GM12891 (cell line): ENCODE measurements at regions not wholly inside any gene's neighbourhood (a gene's known extent, or its start where the extent isn't known, plus 50 kb on each side); places are given as distances from the start of the nearest gene placed in this dataset.

Source experiments
- DNase-seq: peaks from one replicate; pipeline ENCODE4 v3.0.0; 2011; ENCODE audit warnings: low spot score; ENCODE audit not compliant: insufficient read length
- FAIRE-seq: peaks from 2 replicates; lab custom pipeline; 2011; peaks lifted over from hg19 to GRCh38; lab: Jason Lieb, UNC
- PAX5 ChIP-seq: IDR thresholded peaks from 2 replicates; pipeline ENCODE4 v1.6.1; 2011; ENCODE audit warnings: low read length, moderate library complexity, mild to moderate bottlenecking; ENCODE audit not compliant: insufficient read depth, severe bottlenecking
- POLR2A ChIP-seq: IDR thresholded peaks from 2 replicates; pipeline ENCODE4 v1.6.1; 2011; ENCODE audit warnings: low read depth, low read length, control low read depth
- POLR2AphosphoS5 ChIP-seq: IDR thresholded peaks from 2 replicates; pipeline ENCODE4 v1.6.1; 2011; ENCODE audit warnings: low read depth, low read length, control low read depth
- POU2F2 ChIP-seq: IDR thresholded peaks from 2 replicates; pipeline ENCODE4 v1.6.1; 2011; ENCODE audit warnings: low read depth, mild to moderate bottlenecking, control low read depth, low read length, moderate library complexity
- SPI1 ChIP-seq: IDR thresholded peaks from 2 replicates; pipeline ENCODE4 v1.6.1; 2011; ENCODE audit warnings: low read depth, low read length, control low read depth
- TAF1 ChIP-seq: IDR thresholded peaks from 2 replicates; pipeline ENCODE4 v1.6.1; 2011; ENCODE audit warnings: low read depth, low read length, control low read depth

GRCh38 chr2:239744706-239745340 lies 280.3 kb downstream of the NDUFA10 start:
- no peak for FAIRE-seq
- TF ChIP-seq POU2F2 = no peak
- no peak for TF ChIP-seq TAF1
- TF ChIP-seq POLR2A = no peak
- no peak for TF ChIP-seq SPI1
- TF ChIP-seq PAX5 = no peak
- no peak for TF ChIP-seq POLR2AphosphoS5
- no peak for DNase-seq

DNA sequence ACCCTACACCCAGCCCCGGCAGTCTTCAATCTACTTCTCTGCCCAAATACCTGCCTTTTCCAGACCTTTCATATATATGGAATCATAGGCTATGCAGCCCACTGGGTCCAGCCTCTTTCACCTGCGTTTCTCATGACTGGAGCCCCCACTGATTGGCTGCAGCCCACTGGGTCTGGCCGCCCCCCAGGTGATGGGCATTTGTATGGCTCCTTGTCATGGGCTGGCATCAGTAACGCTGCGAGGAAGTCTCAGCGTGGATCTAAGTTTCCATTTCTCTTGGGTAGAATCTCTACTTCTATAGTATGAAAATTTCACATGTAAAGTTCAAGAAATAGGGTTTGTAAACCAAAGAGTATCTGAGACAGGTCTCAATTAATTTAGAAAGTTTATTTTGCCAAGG lies 281.9 kb downstream of the NDUFA10 start:
- DNase-seq (no peak), FAIRE-seq (no peak)
- TF ChIP-seq POLR2AphosphoS5 (no peak), POU2F2 (no peak), SPI1 (no peak), PAX5 (no peak), TAF1 (no peak), POLR2A (no peak)

- no peak for TF ChIP-seq PAX5
- no peak for TF ChIP-seq SPI1
- no peak for TF ChIP-seq POLR2AphosphoS5
- TF ChIP-seq TAF1 = no peak
- TF ChIP-seq POU2F2 = no peak
- TF ChIP-seq POLR2A = no peak
- no peak for DNase-seq
- no peak for FAIRE-seq
Observed at GRCh38 chr2:239742377-239742776, 282.8 kb downstream of the NDUFA10 start.

- DNase-seq (no peak), FAIRE-seq (no peak)
- no peak for TF ChIP-seq POLR2A
- no peak for TF ChIP-seq POLR2AphosphoS5
- no peak for TF ChIP-seq PAX5
- TF ChIP-seq POU2F2 = no peak
- no peak for TF ChIP-seq SPI1
- no peak for TF ChIP-seq TAF1
Observed at GRCh38 chr2:239739206-239739605, 285.9 kb downstream of the NDUFA10 start.

GRCh38 chr2:239738159-239738558 lies 287.0 kb downstream of the NDUFA10 start:
- FAIRE-seq = no peak

DNA sequence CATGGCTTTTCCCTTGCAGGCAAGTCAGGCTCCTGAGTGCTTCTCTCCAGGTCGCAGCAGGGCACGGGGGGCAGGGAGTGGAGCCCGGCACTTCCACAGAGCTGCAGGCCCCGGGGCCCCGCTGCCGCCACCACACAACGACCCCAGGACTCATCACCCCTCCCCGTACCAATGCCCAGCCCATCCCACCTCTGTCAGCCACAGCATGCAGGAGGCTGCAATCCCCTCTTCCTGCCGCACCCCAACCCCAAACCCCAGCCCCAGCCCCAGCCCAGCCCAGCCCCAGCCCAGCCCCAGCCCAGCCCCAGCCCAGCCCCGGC lies 288.0 kb downstream of the NDUFA10 start:
- DNase-seq (no peak), FAIRE-seq (no peak)
- TF ChIP-seq PAX5 (no peak), POU2F2 (no peak), SPI1 (no peak), POLR2AphosphoS5 (no peak), POLR2A (no peak), TAF1 (no peak)

More at GRCh38 chr2:239738159-239738558, 287.0 kb downstream of the NDUFA10 start:
- TF ChIP-seq SPI1 (no peak), POU2F2 (no peak), TAF1 (no peak), POLR2AphosphoS5 (no peak), POLR2A (no peak), PAX5 (no peak)
- no peak for DNase-seq

- no peak for TF ChIP-seq PAX5
- no peak for TF ChIP-seq SPI1
- no peak for TF ChIP-seq POLR2AphosphoS5
- TF ChIP-seq POU2F2 = no peak
- TF ChIP-seq POLR2A = no peak
- no peak for TF ChIP-seq TAF1
- DNase-seq (no peak), FAIRE-seq (no peak)
Observed at GRCh38 chr2:239736358-239737143, 288.6 kb downstream of the NDUFA10 start.

DNA sequence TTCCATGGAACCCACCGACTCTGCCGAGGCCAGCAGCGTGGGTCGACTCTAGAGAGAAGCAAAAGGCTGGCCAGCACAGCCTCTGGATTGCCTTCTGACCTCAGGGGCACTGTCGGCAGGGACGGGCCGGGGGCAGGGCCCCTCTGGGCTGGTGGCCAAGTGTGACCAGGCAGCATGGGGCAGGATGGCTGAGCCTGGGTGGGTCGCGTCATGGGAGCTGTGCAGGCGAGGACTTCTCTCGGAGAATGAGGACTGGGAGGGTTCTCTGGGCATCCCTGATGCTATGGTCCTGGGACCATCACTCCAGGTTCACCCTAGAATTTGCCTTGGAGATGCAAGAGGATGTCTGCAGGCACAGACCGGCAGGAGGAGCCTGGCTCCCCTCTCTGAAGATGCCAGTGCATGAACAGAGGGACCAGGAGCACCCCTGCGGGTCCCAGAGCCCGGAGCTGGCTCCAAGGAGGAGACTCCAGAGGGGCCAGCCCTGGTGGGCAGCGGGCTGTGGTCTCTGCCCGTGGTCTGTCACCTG lies 289.2 kb downstream of the NDUFA10 start:
- DNase-seq (no peak), FAIRE-seq (no peak)

DNA sequence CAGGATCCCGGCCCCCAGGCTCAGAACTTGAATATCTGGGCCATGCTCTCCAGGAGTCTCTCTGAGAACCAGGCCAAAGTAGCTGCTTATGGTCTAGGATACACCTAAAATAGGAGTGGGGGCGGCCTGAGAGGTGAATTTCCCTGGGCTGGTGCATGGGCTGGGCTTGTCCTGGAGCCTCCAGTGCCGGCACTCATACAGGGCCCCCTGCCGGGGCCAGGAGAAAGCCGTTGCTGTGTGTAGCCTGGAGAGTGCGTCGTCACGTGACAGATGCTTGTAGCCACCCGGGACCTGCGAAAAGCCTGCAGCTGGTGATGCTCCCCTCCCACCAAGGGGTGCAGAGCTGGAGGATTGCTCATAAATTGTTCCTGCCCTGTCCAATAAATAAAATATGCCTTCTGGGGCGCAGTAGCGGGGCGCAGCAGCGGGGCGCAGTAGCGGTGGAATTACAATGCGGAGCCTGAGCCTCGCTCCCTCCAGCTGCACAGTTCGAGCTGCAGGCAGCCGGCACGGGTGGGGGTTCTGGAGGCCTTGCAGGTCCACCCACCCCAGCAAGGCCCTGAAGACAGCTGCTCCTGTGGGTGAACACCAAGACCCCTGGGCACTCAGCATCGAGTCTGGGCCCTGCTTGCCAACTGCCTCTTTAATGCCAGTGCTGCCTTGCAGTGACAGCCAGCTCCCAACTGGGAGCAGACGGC lies 289.9 kb downstream of the NDUFA10 start:
- TF ChIP-seq SPI1 = no peak
- no peak for TF ChIP-seq TAF1
- TF ChIP-seq POLR2A = no peak
- TF ChIP-seq POLR2AphosphoS5 = no peak
- TF ChIP-seq PAX5 = no peak
- TF ChIP-seq POU2F2 = no peak
- FAIRE-seq = no peak
- DNase-seq = no peak

More for the DNA sequence above, 289.2 kb downstream of the NDUFA10 start:
- no peak for TF ChIP-seq PAX5
- TF ChIP-seq TAF1 = no peak
- no peak for TF ChIP-seq POLR2AphosphoS5
- TF ChIP-seq POLR2A = no peak
- TF ChIP-seq POU2F2 = no peak
- TF ChIP-seq SPI1 = no peak
